Endodermal cell (in vitro differentiated cells): ENCODE measurements at regions not wholly inside any gene's neighbourhood (a gene's known extent, or its start where the extent isn't known, plus 50 kb on each side); places are given as distances from the start of the nearest gene placed in this dataset.

ENCODE experiments used
- DNase-seq: peaks from one replicate; pipeline ENCODE4 v3.0.0-alpha.2; 2017
- H3K27ac ChIP-seq: 2 replicates; pipeline ENCODE4 v1.5.1; 2013; ENCODE audit warnings: mild to moderate bottlenecking, low read depth, low read length, moderate library complexity
- H3K27me3 ChIP-seq: 2 replicates; pipeline ENCODE4 v1.6.1; 2013; ENCODE audit warnings: mild to moderate bottlenecking, low read length, moderate library complexity; ENCODE audit not compliant: insufficient read depth, control insufficient read depth, poor library complexity, severe bottlenecking
- H3K36me3 ChIP-seq: 2 replicates; pipeline ENCODE4 v1.7.0; 2013; ENCODE audit warnings: mild to moderate bottlenecking, low read length, moderate library complexity; ENCODE audit not compliant: control insufficient read depth, insufficient read depth
- H3K4me1 ChIP-seq: one replicate; pipeline ENCODE4 v1.7.0; 2013; ENCODE audit warnings: low read length; ENCODE audit not compliant: control insufficient read depth, insufficient read depth
- H3K4me3 ChIP-seq: 2 replicates; pipeline ENCODE4 v1.5.1; 2013; ENCODE audit warnings: mild to moderate bottlenecking, low read length, moderate library complexity
- H3K9ac ChIP-seq: 2 replicates; pipeline ENCODE4 v1.6.1; 2013; ENCODE audit warnings: mild to moderate bottlenecking, low read length, moderate library complexity; ENCODE audit not compliant: poor library complexity, severe bottlenecking; ENCODE audit errors: extremely low read depth
- H3K9me3 ChIP-seq: 2 replicates; pipeline ENCODE4 v1.6.1; 2013; ENCODE audit warnings: mild to moderate bottlenecking, low read length, moderate library complexity; ENCODE audit not compliant: control insufficient read depth
- H3K27ac Mint-ChIP-seq: 2 replicates; pipeline ENCODE4 v1.8.0; 2020; ENCODE audit warnings: mixed read lengths
- H3K27me3 Mint-ChIP-seq: 2 replicates; pipeline ENCODE4 v1.8.0; 2021; ENCODE audit warnings: mild to moderate bottlenecking, mixed read lengths; ENCODE audit not compliant: insufficient read depth
- H3K36me3 Mint-ChIP-seq: 2 replicates; pipeline ENCODE4 v1.8.0; 2020; ENCODE audit warnings: low read depth, mixed read lengths
- H3K4me1 Mint-ChIP-seq: 2 replicates; pipeline ENCODE4 v1.8.0; 2020; ENCODE audit warnings: mixed read lengths
- H3K4me3 Mint-ChIP-seq: 2 replicates; pipeline ENCODE4 v1.8.0; 2020; ENCODE audit warnings: mild to moderate bottlenecking, moderate library complexity, mixed read lengths
- H3K9me3 Mint-ChIP-seq: 2 replicates; pipeline ENCODE4 v1.8.0; 2020; ENCODE audit warnings: mild to moderate bottlenecking, mixed read lengths
- CTCF ChIP-seq: fragments of 200-600 bp; sonication (generic); conservative IDR thresholded peaks from 2 replicates; pipeline ENCODE4 v1.5.0; 2021; ENCODE audit warnings: antibody characterized with exemption, mild to moderate bottlenecking
- WGBS, 2 experiments: methylation state at CpG; one replicate each; pipeline versions ENCODE4 v1.1.5 to v1.1.7; 2013; ENCODE audit warnings: missing lambda C conversion rate in 2 of 2, mixed read lengths in 1 of 2; ENCODE audit not compliant: insufficient coverage in 1 of 2, insufficient read length in 1 of 2; 5-methylcytosine and 5-hydroxymethylcytosine counted together

- Mint-ChIP-seq H3K4me3 (no peak overlapping the region), H3K4me1 (no peaks in the 10 kb centered on the region), H3K27me3 (no peaks in the 10 kb centered on the region), H3K36me3 (no peaks in the 10 kb centered on the region), H3K9me3 (no peaks in the 10 kb centered on the region), H3K27ac (no peak overlapping the region)
- Histone ChIP-seq H3K4me3 (no peak overlapping the region), H3K9ac (no peak overlapping the region), H3K36me3 (no peaks in the 10 kb centered on the region), H3K4me1 (no peaks in the 10 kb centered on the region), H3K9me3 (peaks cover 48% of the 10 kb centered on the region), H3K27ac (no peak overlapping the region), H3K27me3 (no peaks in the 10 kb centered on the region)
- no peak for DNase-seq
- no peak for TF ChIP-seq CTCF
- WGBS, 2 experiments = 82 to 85% methylated on average over 6 of the region's 6 CpGs
These were observed 469.9 kb downstream of the SOCS6 start for GRCh38 chr18:70758780-70759179.

- Histone ChIP-seq H3K27me3 (no peaks in the 10 kb centered on the region), H3K36me3 (no peaks in the 10 kb centered on the region), H3K9me3 (peaks cover 47% of the 10 kb centered on the region), H3K27ac (no peak overlapping the region), H3K9ac (no peak overlapping the region), H3K4me1 (no peaks in the 10 kb centered on the region), H3K4me3 (no peak overlapping the region)
- no peak for TF ChIP-seq CTCF
- Mint-ChIP-seq H3K4me3 (no peak overlapping the region), H3K27me3 (no peaks in the 10 kb centered on the region), H3K36me3 (no peaks in the 10 kb centered on the region), H3K4me1 (peaks cover 5% of the 10 kb centered on the region), H3K27ac (no peak overlapping the region), H3K9me3 (peaks cover 6% of the 10 kb centered on the region)
- WGBS, 2 experiments = 91 to 100% methylated on average over 1 of the region's 1 CpG
- DNase-seq = no peak
These were observed 465.6 kb downstream of the SOCS6 start for GRCh38 chr18:70754486-70754885.

- Mint-ChIP-seq H3K36me3 (no peaks in the 10 kb centered on the region), H3K9me3 (peaks cover 31% of the 10 kb centered on the region), H3K4me3 (no peak overlapping the region), H3K27ac (no peak overlapping the region), H3K27me3 (peaks cover 2% of the 10 kb centered on the region), H3K4me1 (no peaks in the 10 kb centered on the region)
- Histone ChIP-seq H3K27me3 (no peaks in the 10 kb centered on the region), H3K9ac (no peak overlapping the region), H3K4me3 (no peak overlapping the region), H3K36me3 (no peaks in the 10 kb centered on the region), H3K4me1 (no peaks in the 10 kb centered on the region), H3K9me3 (peaks cover 55% of the 10 kb centered on the region), H3K27ac (no peak overlapping the region)
- DNase-seq = no peak
- TF ChIP-seq CTCF = no peak
- WGBS, 2 experiments = 88 to 89% methylated on average over 1 to 4 of the region's 4 CpGs
These were observed 444.1 kb downstream of the SOCS6 start for GRCh38 chr18:70732916-70733315.
